GM19023 (cell line): ENCODE measurements at regions not wholly inside any gene's neighbourhood (a gene's known extent, or its start where the extent isn't known, plus 50 kb on each side); places are given as distances from the start of the nearest gene placed in this dataset.
"Not testable (repeated sequence)": the region's sequence is repeated elsewhere in the genome, so short reads cannot be mapped to it uniquely, and the experiment has no call there.

Experiments used
- ATAC-seq: cut with Tn5 transposase; IDR thresholded peaks from one replicate; pipeline ENCODE4 v1.9.1; 2021; ENCODE audit warnings: mild to moderate bottlenecking, moderate library complexity; ENCODE audit not compliant: unreplicated experiment

- ATAC-seq = not testable (repeated sequence)
Observed at GRCh38 chr1:83154306-83154705, 844.6 kb downstream of the TTLL7 start.

GRCh38 chr1:83151167-83151898, 847.6 kb downstream of the TTLL7 start:
- ATAC-seq = not testable (repeated sequence)

- not testable (repeated sequence) for ATAC-seq
Observed at GRCh38 chr1:83150479-83150878, 848.5 kb downstream of the TTLL7 start.

GRCh38 chr1:83145820-83146219, 853.1 kb downstream of the TTLL7 start:
- not testable (repeated sequence) for ATAC-seq

- not testable (repeated sequence) for ATAC-seq
Observed at GRCh38 chr1:83142802-83143201, 856.1 kb downstream of the TTLL7 start.

GRCh38 chr1:83135524-83136157, 863.3 kb downstream of the TTLL7 start:
- ATAC-seq = not testable (repeated sequence)

GRCh38 chr1:83134322-83135014, 864.5 kb downstream of the TTLL7 start:
- ATAC-seq = not testable (repeated sequence)

GRCh38 chr1:83131692-83131955, 867.3 kb downstream of the TTLL7 start:
- no peak for ATAC-seq

GRCh38 chr1:83130886-83131691, 867.8 kb downstream of the TTLL7 start:
- no peak for ATAC-seq

GRCh38 chr1:83129107-83129506, 869.8 kb downstream of the TTLL7 start:
- ATAC-seq = no peak

GRCh38 chr1:83125456-83125855, 873.5 kb downstream of the TTLL7 start:
- ATAC-seq = no peak

GRCh38 chr1:83123019-83123418, 875.9 kb downstream of the TTLL7 start:
- ATAC-seq = no peak

- ATAC-seq = no peak
Observed at GRCh38 chr1:83118472-83118871, 880.5 kb downstream of the TTLL7 start.

GRCh38 chr1:83117030-83117429, 881.9 kb downstream of the TTLL7 start:
- not testable (repeated sequence) for ATAC-seq

GRCh38 chr1:83115785-83116184, 883.1 kb downstream of the TTLL7 start:
- ATAC-seq = no peak

GRCh38 chr1:83114136-83114834, 884.6 kb downstream of the TTLL7 start:
- ATAC-seq = no peak

GRCh38 chr1:83113652-83114051, 885.3 kb downstream of the TTLL7 start:
- no peak for ATAC-seq

GRCh38 chr1:83112248-83112885, 886.6 kb downstream of the TTLL7 start:
- no peak for ATAC-seq

GRCh38 chr1:83110156-83110555, 888.8 kb downstream of the TTLL7 start:
- ATAC-seq = no peak

GRCh38 chr1:83109692-83110091, 889.2 kb downstream of the TTLL7 start:
- no peak for ATAC-seq
